Sigmoid colon (tissue), 3 donors: ENCODE measurements at regions not wholly inside any gene's neighbourhood (a gene's known extent, or its start where the extent isn't known, plus 50 kb on each side); places are given as distances from the start of the nearest gene placed in this dataset.

Experiments
- POLR2A ChIP-seq, 2 donors: fragments of 450-650 bp; IDR thresholded peaks; one replicate each; pipeline ENCODE4 v1.6.1; 2016; ENCODE audit warnings: antibody characterized with exemption in 2 of 2, mild to moderate bottlenecking in 2 of 2, moderate library complexity in 2 of 2
- TF ChIP-seq, protein P1 (sequence below), 4 experiments: fragments of 450-650 bp in 3 of 4; fragments of 200-600 bp in 1 of 4; IDR thresholded peaks; one replicate each; pipeline ENCODE4 v1.5.1; 2016 to 2019; ENCODE audit warnings: antibody characterized with exemption in 4 of 4, mild to moderate bottlenecking in 3 of 4, moderate library complexity in 2 of 4

DNA sequence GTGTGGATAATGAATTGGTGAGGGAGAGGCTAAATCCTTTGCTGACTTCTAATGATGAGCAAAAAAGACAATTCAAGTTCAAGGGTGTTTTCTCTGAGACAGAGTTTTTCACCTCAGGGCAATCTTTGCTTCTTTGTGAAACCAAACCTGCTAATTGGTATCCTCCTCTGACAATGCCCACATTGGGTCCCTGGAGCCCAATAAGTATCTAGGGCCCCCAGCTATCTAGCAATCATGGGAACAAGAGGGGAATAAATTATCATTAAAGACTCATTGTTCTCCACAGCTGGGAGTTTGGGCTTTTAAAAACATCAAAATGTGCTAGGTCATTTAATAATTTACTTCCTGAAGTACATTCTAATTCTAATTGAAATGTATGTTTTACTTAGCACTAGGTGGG, 227.3 kb downstream of the TMEM167A start:
- TF ChIP-seq, protein P1, sequence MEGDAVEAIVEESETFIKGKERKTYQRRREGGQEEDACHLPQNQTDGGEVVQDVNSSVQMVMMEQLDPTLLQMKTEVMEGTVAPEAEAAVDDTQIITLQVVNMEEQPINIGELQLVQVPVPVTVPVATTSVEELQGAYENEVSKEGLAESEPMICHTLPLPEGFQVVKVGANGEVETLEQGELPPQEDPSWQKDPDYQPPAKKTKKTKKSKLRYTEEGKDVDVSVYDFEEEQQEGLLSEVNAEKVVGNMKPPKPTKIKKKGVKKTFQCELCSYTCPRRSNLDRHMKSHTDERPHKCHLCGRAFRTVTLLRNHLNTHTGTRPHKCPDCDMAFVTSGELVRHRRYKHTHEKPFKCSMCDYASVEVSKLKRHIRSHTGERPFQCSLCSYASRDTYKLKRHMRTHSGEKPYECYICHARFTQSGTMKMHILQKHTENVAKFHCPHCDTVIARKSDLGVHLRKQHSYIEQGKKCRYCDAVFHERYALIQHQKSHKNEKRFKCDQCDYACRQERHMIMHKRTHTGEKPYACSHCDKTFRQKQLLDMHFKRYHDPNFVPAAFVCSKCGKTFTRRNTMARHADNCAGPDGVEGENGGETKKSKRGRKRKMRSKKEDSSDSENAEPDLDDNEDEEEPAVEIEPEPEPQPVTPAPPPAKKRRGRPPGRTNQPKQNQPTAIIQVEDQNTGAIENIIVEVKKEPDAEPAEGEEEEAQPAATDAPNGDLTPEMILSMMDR (IDR thresholded peaks at IDR 0.05), result no peak
- TF ChIP-seq POLR2A (IDR thresholded peaks at IDR 0.05), result no peak
